ENCODE measurements at regions not wholly inside any gene's neighbourhood (a gene's known extent, or its start where the extent isn't known, plus 50 kb on each side); places are given as distances from the start of the nearest gene placed in this dataset.

- DNase-seq = no peak
These were observed 250.4 kb downstream of the GPM6A start for GRCh38 chr4:175561696-175562095.

DNA sequence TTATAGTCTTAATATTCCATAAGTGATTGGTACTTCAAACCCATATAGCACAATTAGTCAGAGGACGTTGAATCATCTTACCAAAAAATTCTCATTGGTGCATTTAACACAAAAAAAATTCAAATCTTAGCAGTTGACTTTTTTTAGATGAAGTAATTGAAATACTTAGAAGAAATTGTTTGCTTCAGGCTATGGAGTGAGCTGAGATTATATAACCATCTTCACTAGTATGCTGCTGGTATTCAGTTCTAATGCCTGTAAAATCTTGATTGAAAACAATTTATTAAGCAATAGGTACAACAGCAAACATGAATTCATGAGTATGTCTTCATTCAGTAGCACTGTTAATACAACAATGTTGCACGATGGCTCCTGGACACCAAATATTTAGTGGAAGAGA is 250.0 kb downstream of the GPM6A start:
- no peak for DNase-seq

- DNase-seq = no peak
These were observed 249.5 kb downstream of the GPM6A start for GRCh38 chr4:175562542-175562941.

Measured in NCI-H526 treated with DMSO at 0.1 percent for 48 hours (cell line).